ENCODE measurements at regions not wholly inside any gene's neighbourhood (a gene's known extent, or its start where the extent isn't known, plus 50 kb on each side); places are given as distances from the start of the nearest gene placed in this dataset.
A peak's percentile ranks its signal among the peaks of the same experiment; 100 is the strongest.

GRCh38 chr12:75937486-75937885, 94.1 kb downstream of the PHLDA1 start:
- no peak overlapping the region for H3K4me3 ChIP-seq
- no peak overlapping the region for H3K27ac ChIP-seq
- peaks cover 10 to 16% of the 10 kb centered on the region in 2 donors for H3K4me1 ChIP-seq (replicated peaks in 1 of 2)
- WGBS, 10 experiments: 14 to 100% (median 86%) methylated on average over 1 of the region's 1 CpG; no CpG with 5 or more reads in 2 of the 10 experiments
- in situ Hi-C loops (cut with MboI; ENCODE audit: low pct_unique_long_range_greater_than_20kb in 2 of 9, low sequenced_read_pairs in 9 of 9, unreplicated experiment in 9 of 9): no loop called here
- ATAC-seq (replicated peaks in 6 of 8): no peak

GRCh38 chr12:75936515-75937440, 94.8 kb downstream of the PHLDA1 start:
- in situ Hi-C loops (cut with MboI; ENCODE audit: low pct_unique_long_range_greater_than_20kb in 2 of 9, low sequenced_read_pairs in 9 of 9, unreplicated experiment in 9 of 9): no loop called here
- 83 to 100% (median 89%) methylated on average over 1 to 5 of the region's 5 CpGs; no CpG with 5 or more reads in 1 of the 10 experiments for WGBS, 10 experiments
- no peak overlapping the region for H3K27ac ChIP-seq
- peaks cover 10 to 16% of the 10 kb centered on the region in 2 donors for H3K4me1 ChIP-seq (replicated peaks in 1 of 2)
- no peak overlapping the region for H3K4me3 ChIP-seq
- ATAC-seq (replicated peaks in 6 of 8): no peak

- peaks cover 10 to 16% of the 10 kb centered on the region in 2 donors for H3K4me1 ChIP-seq (replicated peaks in 1 of 2)
- WGBS, 10 experiments: 90 to 100% (median 100%) methylated on average over 2 to 3 of the region's 3 CpGs; no CpG with 5 or more reads in 7 of the 10 experiments
- H3K4me3 ChIP-seq: no peak overlapping the region
- ATAC-seq (replicated peaks in 6 of 8): no peak
- in situ Hi-C loops (cut with MboI; ENCODE audit: low pct_unique_long_range_greater_than_20kb in 2 of 9, low sequenced_read_pairs in 9 of 9, unreplicated experiment in 9 of 9): no loop called here
- no peak overlapping the region for H3K27ac ChIP-seq
Observed at GRCh38 chr12:75935539-75936242, 95.9 kb downstream of the PHLDA1 start.

- in situ Hi-C loops (cut with MboI; ENCODE audit: low pct_unique_long_range_greater_than_20kb in 2 of 9, low sequenced_read_pairs in 9 of 9, unreplicated experiment in 9 of 9): no loop called here
- WGBS, 10 experiments: 0 to 100% (median 87%) methylated on average over 1 to 4 of the region's 4 CpGs
- ATAC-seq (replicated peaks in 6 of 8): peak in 2 of 8 experiments; percentile 82 to 83
- no peak overlapping the region for H3K4me3 ChIP-seq
- H3K27ac ChIP-seq: no peak overlapping the region
- H3K4me1 ChIP-seq (replicated peaks in 1 of 2): peaks cover 5 to 7% of the 10 kb centered on the region in 2 donors
Observed at GRCh38 chr12:75933101-75933500, 98.5 kb downstream of the PHLDA1 start.

- in situ Hi-C loops (cut with MboI; ENCODE audit: low pct_unique_long_range_greater_than_20kb in 2 of 9, low sequenced_read_pairs in 9 of 9, unreplicated experiment in 9 of 9): no loop called here
- WGBS, 10 experiments: 17 to 100% (median 93%) methylated on average over 1 of the region's 1 CpG; no CpG with 5 or more reads in 6 of the 10 experiments
- no peak for ATAC-seq (replicated peaks in 6 of 8)
- Histone ChIP-seq H3K4me3 (no peak overlapping the region), H3K4me1 (replicated peaks in 1 of 2) (no peaks in the 10 kb centered on the region), H3K27ac (no peak overlapping the region)
Observed at GRCh38 chr12:75932241-75932640, 99.3 kb downstream of the PHLDA1 start.

GRCh38 chr12:75923964-75924666, 107.5 kb downstream of the PHLDA1 start:
- Histone ChIP-seq H3K27ac (no peak overlapping the region), H3K4me1 (replicated peaks in 1 of 2) (no peaks in the 10 kb centered on the region), H3K4me3 (no peak overlapping the region)
- ATAC-seq (replicated peaks in 6 of 8): no peak
- in situ Hi-C loops (cut with MboI; ENCODE audit: low pct_unique_long_range_greater_than_20kb in 2 of 9, low sequenced_read_pairs in 9 of 9, unreplicated experiment in 9 of 9): no loop called here
- WGBS, 10 experiments: 66 to 100% (median 78%) methylated on average over 2 to 3 of the region's 3 CpGs; no CpG with 5 or more reads in 1 of the 10 experiments

- H3K27ac ChIP-seq: no peak overlapping the region
- WGBS, 10 experiments: 78 to 100% (median 93%) methylated on average over 1 to 3 of the region's 3 CpGs
- no peak for ATAC-seq (replicated peaks in 6 of 8)
- H3K4me1 ChIP-seq (replicated peaks in 1 of 2): no peaks in the 10 kb centered on the region
- in situ Hi-C loops (cut with MboI; ENCODE audit: low pct_unique_long_range_greater_than_20kb in 2 of 9, low sequenced_read_pairs in 9 of 9, unreplicated experiment in 9 of 9): no loop called here
- H3K4me3 ChIP-seq: no peak overlapping the region
Observed at GRCh38 chr12:75922944-75923642, 108.5 kb downstream of the PHLDA1 start.

- no peak overlapping the region for H3K27ac ChIP-seq
- ATAC-seq (replicated peaks in 6 of 8): peak in 1 of 8 experiments; percentile 24
- no peak overlapping the region for H3K4me3 ChIP-seq
- in situ Hi-C loops (cut with MboI; ENCODE audit: low pct_unique_long_range_greater_than_20kb in 2 of 9, low sequenced_read_pairs in 9 of 9, unreplicated experiment in 9 of 9): no loop called here
- WGBS, 10 experiments: 50 to 92% (median 73%) methylated on average over 2 to 9 of the region's 9 CpGs
- H3K4me1 ChIP-seq (replicated peaks in 1 of 2): no peaks in the 10 kb centered on the region
Observed at GRCh38 chr12:75921622-75922289, 109.8 kb downstream of the PHLDA1 start.

GRCh38 chr12:75917715-75918114, 113.9 kb downstream of the PHLDA1 start:
- WGBS, 10 experiments: 83 to 100% (median 100%) methylated on average over 1 to 2 of the region's 2 CpGs; no CpG with 5 or more reads in 1 of the 10 experiments
- no peak for ATAC-seq (replicated peaks in 6 of 8)
- H3K27ac ChIP-seq: no peak overlapping the region
- in situ Hi-C loops (cut with MboI; ENCODE audit: low pct_unique_long_range_greater_than_20kb in 2 of 9, low sequenced_read_pairs in 9 of 9, unreplicated experiment in 9 of 9): no loop called here
- H3K4me1 ChIP-seq (replicated peaks in 1 of 2): no peaks in the 10 kb centered on the region
- H3K4me3 ChIP-seq: no peak overlapping the region

- Histone ChIP-seq H3K4me3 (no peak overlapping the region), H3K4me1 (replicated peaks in 1 of 2) (no peaks in the 10 kb centered on the region), H3K27ac (no peak overlapping the region)
- ATAC-seq (replicated peaks in 6 of 8): no peak
- in situ Hi-C loops (cut with MboI; ENCODE audit: low pct_unique_long_range_greater_than_20kb in 2 of 9, low sequenced_read_pairs in 9 of 9, unreplicated experiment in 9 of 9): no loop called here
Observed at GRCh38 chr12:75917083-75917482, 114.5 kb downstream of the PHLDA1 start.

GRCh38 chr12:75913502-75914351, 117.8 kb downstream of the PHLDA1 start:
- Histone ChIP-seq H3K4me3 (no peak overlapping the region), H3K27ac (no peak overlapping the region), H3K4me1 (replicated peaks in 1 of 2) (peaks cover 5 to 8% of the 10 kb centered on the region in 2 donors)
- peak in 3 of 8 experiments; percentile 30 to 64 (median 49) for ATAC-seq (replicated peaks in 6 of 8)
- in situ Hi-C loops (cut with MboI; ENCODE audit: low pct_unique_long_range_greater_than_20kb in 2 of 9, low sequenced_read_pairs in 9 of 9, unreplicated experiment in 9 of 9): no loop called here
- 83 to 100% (median 100%) methylated on average over 1 to 2 of the region's 5 CpGs; no CpG with 5 or more reads in 7 of the 10 experiments for WGBS, 10 experiments
